Aorta (tissue), 5 donors: ENCODE measurements at regions not wholly inside any gene's neighbourhood (a gene's known extent, or its start where the extent isn't known, plus 50 kb on each side); places are given as distances from the start of the nearest gene placed in this dataset.
A peak's percentile ranks its signal among the peaks of the same experiment; 100 is the strongest.

Source experiments
- ATAC-seq: fragments of 200-7000 bp; cut with Tn5 transposase; one replicate; pipeline ENCODE4 v1.9.1; 2022; ENCODE audit warnings: moderate library complexity; ENCODE audit not compliant: low FRiP score
- DNase-seq, 2 donors: peaks; one replicate each; pipeline ENCODE4 v3.0.0-alpha.2; 2020
- H3K27ac ChIP-seq, 2 donors: one replicate each; pipeline ENCODE4 v1.5.1; 2013; ENCODE audit warnings: low read length in 2 of 2, mild to moderate bottlenecking in 2 of 2, moderate library complexity in 2 of 2, control low read depth in 1 of 2, inconsistent platforms in 1 of 2, low read depth in 1 of 2
- H3K27me3 ChIP-seq, 2 donors: one replicate each; pipeline ENCODE4 v1.6.1; 2013; ENCODE audit warnings: control low read depth in 1 of 2, low read length in 1 of 2, mild to moderate bottlenecking in 1 of 2, moderate library complexity in 1 of 2; ENCODE audit not compliant: insufficient read depth in 2 of 2, control insufficient read depth in 1 of 2
- H3K36me3 ChIP-seq, 2 donors: one replicate each; pipeline ENCODE4 v1.6.1; 2013; ENCODE audit warnings: control low read depth in 1 of 2, low read length in 1 of 2, mild to moderate bottlenecking in 1 of 2; ENCODE audit not compliant: insufficient read depth in 2 of 2, control insufficient read depth in 1 of 2
- H3K4me1 ChIP-seq, 2 donors: one replicate each; pipeline ENCODE4 v1.6.1; 2013; ENCODE audit warnings: low read length in 2 of 2, control low read depth in 1 of 2, mild to moderate bottlenecking in 1 of 2, moderate library complexity in 1 of 2; ENCODE audit not compliant: insufficient read depth in 2 of 2, control insufficient read depth in 1 of 2
- H3K4me3 ChIP-seq, 2 donors: one replicate each; pipeline ENCODE4 v1.5.1; 2013; ENCODE audit warnings: low read length in 2 of 2, control low read depth in 1 of 2, mild to moderate bottlenecking in 1 of 2
- H3K9me3 ChIP-seq: one replicate; pipeline ENCODE4 v1.6.1; 2013; ENCODE audit warnings: mild to moderate bottlenecking, low read length; ENCODE audit not compliant: control insufficient read depth
- WGBS, 2 donors: extraction: QIAGEN DNeasy Blood & Tissue Kit; methylation state at CpG; one replicate each; pipeline ENCODE4 v1.1.7; 2013; 5-methylcytosine and 5-hydroxymethylcytosine counted together
- intact Hi-C, 2 donors: fragments of 100-400 bp; cut with DNase I; formaldehyde crosslinking; loops; one replicate each; pipeline versions ENCODE4 v1.14.2 to v1.15.0; 2022
- donor health status: healthy with polysubstance abuse.
- donor health status: Bipolar disorder and iron deficiency.
- donor health status: DM: no; HTN: no; CAD: no.
- donor health status: DM: no; HTN: no; CAD: no.
- donor health status: DM: yes; HTN: yes; CAD: no.

DNA sequence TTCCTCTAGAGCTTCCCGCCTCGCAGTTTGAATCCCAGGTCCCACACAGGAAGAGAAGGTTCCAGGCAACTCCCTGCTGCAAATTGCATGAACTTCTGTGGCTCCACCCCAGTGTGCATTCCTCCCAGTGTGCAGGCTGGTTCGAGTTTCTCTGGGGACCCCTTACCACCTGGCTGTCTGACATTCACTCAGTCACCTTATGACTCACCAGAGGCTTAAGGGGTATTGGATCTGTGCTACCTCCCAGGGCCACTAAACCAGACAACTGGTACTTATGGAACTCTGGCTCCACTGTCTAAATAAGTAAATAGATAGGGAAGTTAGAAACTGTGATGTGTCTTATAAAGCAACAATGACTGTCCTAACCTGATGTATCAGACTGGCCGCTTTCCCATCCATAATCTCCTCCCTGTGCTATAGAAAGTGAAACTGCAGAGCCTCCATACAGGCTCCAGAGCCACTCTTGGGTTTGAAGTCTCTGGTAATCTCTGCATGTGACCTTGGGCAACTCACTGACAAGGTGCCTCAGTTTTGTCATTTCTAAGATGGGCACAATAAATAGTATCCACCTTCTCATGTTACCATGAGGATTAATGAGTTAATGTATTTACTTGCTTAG is 720.6 kb downstream of the SEMA5A start:
- Histone ChIP-seq H3K27ac (no peak overlapping the region), H3K4me1 (no peaks in the 10 kb centered on the region), H3K27me3 (no peaks in the 10 kb centered on the region), H3K9me3 (no peaks in the 10 kb centered on the region), H3K4me3 (no peak overlapping the region), H3K36me3 (no peaks in the 10 kb centered on the region)
- ATAC-seq, result no peak
- intact Hi-C loops, result no loop called here
- WGBS, 2 donors, result 77 to 78% methylated on average over 4 of the region's 4 CpGs
- DNase-seq, result no peak

DNA sequence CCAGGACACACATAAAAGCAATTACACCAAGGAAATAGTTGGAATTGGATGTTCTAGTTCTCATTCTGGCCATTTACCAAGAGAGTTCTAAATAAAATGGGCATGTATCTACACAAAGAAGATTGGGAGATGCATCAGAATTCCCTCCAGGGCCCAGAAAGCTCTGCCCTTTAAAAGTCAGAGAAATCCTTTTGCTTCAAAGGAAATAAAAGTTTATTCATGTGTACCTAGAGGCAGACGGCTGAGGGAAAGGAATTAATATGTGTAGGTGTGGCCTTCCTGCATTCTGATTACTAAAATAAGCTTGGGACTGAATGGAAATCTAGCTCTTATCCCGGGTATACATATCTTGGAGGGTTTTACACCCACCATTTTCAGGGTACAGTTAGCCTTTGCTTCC is 719.4 kb downstream of the SEMA5A start:
- 43 to 55% methylated on average over 2 of the region's 2 CpGs for WGBS, 2 donors
- Histone ChIP-seq H3K9me3 (no peaks in the 10 kb centered on the region), H3K4me3 (no peak overlapping the region), H3K27ac (no peak overlapping the region), H3K4me1 (no peaks in the 10 kb centered on the region), H3K27me3 (no peaks in the 10 kb centered on the region), H3K36me3 (no peaks in the 10 kb centered on the region)
- ATAC-seq, result no peak
- intact Hi-C loops, result no loop called here
- no peak for DNase-seq

DNA sequence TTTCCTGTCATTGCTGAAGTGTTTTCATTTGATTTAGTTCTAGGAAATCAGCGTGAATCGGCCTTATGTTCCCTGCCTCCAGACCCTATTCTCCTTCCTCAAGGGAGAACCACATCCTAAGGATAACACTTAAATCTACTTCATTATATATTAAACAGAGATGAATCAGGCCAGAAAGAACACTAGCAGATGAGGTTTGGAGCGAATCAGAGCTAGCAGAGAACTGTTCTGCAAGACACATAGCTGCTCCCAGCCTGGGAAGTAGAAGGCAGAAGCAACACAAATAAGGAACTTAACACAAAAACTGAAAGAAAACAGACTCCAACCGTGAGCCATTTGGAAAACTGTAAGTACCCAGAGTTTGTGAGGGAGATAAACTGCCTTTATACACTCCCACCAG is 718.2 kb downstream of the SEMA5A start:
- DNase-seq (no peak), ATAC-seq (no peak)
- no peak overlapping the region for H3K4me3 ChIP-seq
- H3K4me1 ChIP-seq, result no peaks in the 10 kb centered on the region
- no peak overlapping the region for H3K27ac ChIP-seq
- 29 to 34% methylated on average over 4 of the region's 4 CpGs for WGBS, 2 donors
- no peaks in the 10 kb centered on the region for H3K36me3 ChIP-seq
- intact Hi-C loops, result no loop called here
- H3K9me3 ChIP-seq, result no peaks in the 10 kb centered on the region
- no peaks in the 10 kb centered on the region for H3K27me3 ChIP-seq

DNA sequence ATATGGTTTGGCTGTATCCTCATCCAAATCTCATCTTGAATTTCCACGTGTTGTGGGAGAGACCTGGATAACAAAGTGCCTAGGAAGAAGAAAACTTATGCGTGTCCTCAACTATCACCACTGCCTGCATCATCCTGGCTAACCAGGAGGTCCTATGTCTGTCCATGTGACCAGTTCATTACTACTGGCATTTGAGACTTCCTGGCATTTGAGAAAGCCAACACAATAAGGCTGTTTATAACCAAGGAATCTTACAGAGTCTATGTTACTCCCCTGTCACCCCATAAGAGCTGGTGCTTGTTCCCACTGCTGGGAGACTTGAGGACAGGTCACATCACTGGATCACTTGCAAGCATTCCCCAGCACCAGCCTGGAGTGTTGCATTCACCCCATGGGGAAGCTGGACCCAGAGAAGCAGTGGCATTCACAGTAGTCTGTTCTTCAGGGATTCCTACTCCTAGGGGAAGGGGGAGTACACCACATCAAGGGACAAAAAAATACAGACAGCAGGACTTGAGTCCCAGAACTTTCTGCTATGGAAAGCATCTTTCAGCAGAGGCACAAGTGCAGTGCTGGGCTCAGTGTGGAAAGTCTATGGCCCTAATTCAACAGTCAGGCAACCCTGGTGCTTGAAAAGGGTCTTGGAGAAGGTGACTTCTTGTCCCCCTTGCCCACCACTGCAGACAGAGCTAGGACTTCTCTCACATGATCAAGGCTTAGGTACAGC is 717.1 kb downstream of the SEMA5A start:
- H3K27me3 ChIP-seq, result no peaks in the 10 kb centered on the region
- H3K27ac ChIP-seq, result no peak overlapping the region
- no peak overlapping the region for H3K4me3 ChIP-seq
- intact Hi-C loops, result no loop called here
- DNase-seq (no peak), ATAC-seq (no peak)
- H3K4me1 ChIP-seq, result no peaks in the 10 kb centered on the region
- H3K36me3 ChIP-seq, result no peaks in the 10 kb centered on the region
- H3K9me3 ChIP-seq, result no peaks in the 10 kb centered on the region
- WGBS, 2 donors, result 90 to 96% methylated on average over 2 of the region's 2 CpGs

DNA sequence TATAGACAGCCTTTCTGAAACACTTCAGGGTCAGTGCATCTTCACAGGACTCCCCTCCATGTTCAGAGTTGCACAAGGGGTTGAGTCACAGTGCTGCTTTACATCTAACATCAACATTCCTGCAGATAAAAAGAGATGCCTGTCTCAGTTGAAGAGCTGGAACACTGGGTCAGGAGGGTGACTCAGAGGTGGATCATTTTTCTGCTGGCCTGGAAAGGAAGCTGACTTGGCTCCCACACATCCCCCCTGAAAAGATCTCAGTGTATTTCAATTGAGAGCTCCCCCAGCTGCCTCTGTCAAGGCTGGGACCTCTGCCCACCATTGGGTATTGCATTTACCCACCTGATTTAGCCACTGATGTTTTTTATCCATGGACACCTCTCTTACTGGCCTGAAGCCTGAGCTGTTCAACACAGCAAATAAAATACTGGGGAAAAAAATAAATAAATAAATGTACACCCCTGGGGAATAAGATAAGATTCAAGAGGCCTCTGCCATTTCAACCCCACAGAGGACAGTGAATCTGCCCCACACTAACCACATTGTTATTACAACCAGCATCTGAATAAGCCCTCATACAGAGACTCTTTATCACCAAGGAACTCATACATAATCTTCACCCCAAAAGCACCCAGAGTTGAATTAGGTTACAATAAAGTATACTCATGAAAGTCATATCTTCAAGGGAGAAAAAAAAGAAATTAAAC is 716.4 kb downstream of the SEMA5A start:
- no peaks in the 10 kb centered on the region for H3K36me3 ChIP-seq
- peak; percentile 40 for ATAC-seq
- no peaks in the 10 kb centered on the region for H3K9me3 ChIP-seq
- no peak for DNase-seq
- no peaks in the 10 kb centered on the region for H3K27me3 ChIP-seq
- H3K27ac ChIP-seq, result no peak overlapping the region
- H3K4me1 ChIP-seq, result no peaks in the 10 kb centered on the region
- intact Hi-C loops, result no loop called here
- H3K4me3 ChIP-seq, result no peak overlapping the region

DNA sequence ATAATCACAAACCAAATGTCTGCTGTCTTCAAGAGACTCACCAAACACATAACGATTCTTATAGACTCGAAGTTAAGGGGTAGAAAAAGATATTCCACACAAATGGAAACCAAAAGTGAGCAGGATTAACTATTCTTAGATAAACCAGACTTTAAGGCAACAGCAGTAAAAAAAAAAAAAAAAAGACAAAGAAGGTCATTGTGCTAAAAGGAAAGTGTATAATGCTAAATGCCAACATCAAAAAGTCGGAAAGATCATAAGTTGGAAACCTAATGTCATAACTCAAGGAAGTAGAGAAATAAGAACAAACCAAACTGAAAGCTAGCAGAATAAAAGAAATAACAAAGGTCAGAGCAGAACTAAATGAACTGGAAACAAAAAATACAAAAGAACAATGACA is 714.6 kb downstream of the SEMA5A start:
- Histone ChIP-seq H3K36me3 (no peaks in the 10 kb centered on the region), H3K4me1 (no peaks in the 10 kb centered on the region), H3K27me3 (no peaks in the 10 kb centered on the region), H3K27ac (no peak overlapping the region), H3K9me3 (no peaks in the 10 kb centered on the region), H3K4me3 (no peak overlapping the region)
- ATAC-seq (no peak), DNase-seq (no peak)
- 82 to 86% methylated on average over 3 of the region's 3 CpGs for WGBS, 2 donors
- intact Hi-C loops, result no loop called here

DNA sequence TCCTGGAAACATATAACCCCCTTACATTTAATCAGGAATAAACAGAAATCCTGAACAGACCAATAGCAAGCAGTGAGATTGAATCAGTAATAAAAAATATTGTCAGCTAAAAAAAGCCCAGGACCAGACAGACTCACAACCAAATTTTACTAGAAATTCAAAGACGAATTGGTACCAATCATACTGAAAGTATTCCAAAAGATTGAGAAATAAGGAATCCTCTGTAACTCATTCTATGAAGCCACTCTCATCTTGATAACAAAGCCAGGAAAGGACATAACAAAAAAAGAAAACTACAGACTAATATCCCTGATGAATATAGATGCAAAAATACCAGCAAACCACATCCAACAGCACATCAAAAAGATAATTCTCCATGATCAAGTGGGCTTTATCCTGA is 714.0 kb downstream of the SEMA5A start:
- no peaks in the 10 kb centered on the region for H3K4me1 ChIP-seq
- no peaks in the 10 kb centered on the region for H3K36me3 ChIP-seq
- intact Hi-C loops, result no loop called here
- H3K9me3 ChIP-seq, result no peaks in the 10 kb centered on the region
- ATAC-seq (no peak), DNase-seq (no peak)
- H3K27me3 ChIP-seq, result no peaks in the 10 kb centered on the region
- no peak overlapping the region for H3K4me3 ChIP-seq
- H3K27ac ChIP-seq, result no peak overlapping the region
- WGBS, 2 donors, result 85 to 96% methylated on average over 1 of the region's 1 CpG

DNA sequence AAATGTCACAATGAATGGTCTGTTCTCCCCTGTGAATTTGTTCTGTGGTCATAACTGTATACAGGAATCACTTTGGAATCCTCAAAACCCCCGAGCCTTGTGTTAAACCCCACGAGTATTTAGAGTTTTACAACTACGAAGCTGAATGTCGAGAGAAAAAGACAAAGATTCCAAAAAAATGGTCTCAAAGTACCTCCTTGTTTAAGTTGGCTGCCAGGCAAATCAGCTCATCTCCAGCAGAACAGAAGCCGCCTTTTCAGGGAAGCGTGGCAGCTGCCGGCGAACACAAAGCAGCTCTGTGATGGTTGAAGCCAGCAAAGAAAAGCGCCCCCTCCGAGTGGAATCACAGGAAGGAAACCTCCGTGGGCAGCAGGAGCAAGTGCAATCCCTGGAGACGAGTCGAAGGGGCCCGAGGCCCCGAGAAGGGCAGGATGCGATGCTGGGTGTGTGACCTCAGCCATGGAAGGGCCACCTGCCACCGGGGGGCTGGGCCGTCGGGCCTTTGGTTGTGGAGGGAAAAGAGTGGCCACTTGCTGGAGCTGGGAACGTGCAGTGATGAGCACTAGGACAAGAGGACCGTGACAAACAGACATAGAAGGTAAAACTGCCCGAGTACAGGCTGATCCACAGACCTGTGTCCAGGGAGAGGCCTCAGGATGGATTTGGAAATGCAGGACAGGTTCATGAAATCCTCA is 706.4 kb downstream of the SEMA5A start:
- no peak for ATAC-seq
- H3K9me3 ChIP-seq, result no peaks in the 10 kb centered on the region
- no peak for DNase-seq
- no peaks in the 10 kb centered on the region for H3K4me1 ChIP-seq
- H3K27ac ChIP-seq, result no peak overlapping the region
- intact Hi-C loops, result no loop called here
- H3K4me3 ChIP-seq, result no peak overlapping the region
- H3K36me3 ChIP-seq, result no peaks in the 10 kb centered on the region
- whole genome bisulfite sequencing, 2 donors, result 79 to 81% methylated on average over 22 of the region's 22 CpGs
- no peaks in the 10 kb centered on the region for H3K27me3 ChIP-seq
